Ovary (tissue), 3 donors: ENCODE measurements at regions not wholly inside any gene's neighbourhood (a gene's known extent, or its start where the extent isn't known, plus 50 kb on each side); places are given as distances from the start of the nearest gene placed in this dataset.

ENCODE experiments used
- POLR2A ChIP-seq: fragments of 450-650 bp; IDR thresholded peaks from one replicate; pipeline ENCODE4 v1.6.1; 2017; ENCODE audit warnings: antibody characterized with exemption, mild to moderate bottlenecking, moderate library complexity
- TF ChIP-seq, protein P1 (sequence below), 3 donors: fragments of 450-650 bp in 2 of 3; fragments of 200-600 bp in 1 of 3; IDR thresholded peaks; one replicate each; pipeline versions ENCODE4 v1.5.1 to v1.8.0; 2016 to 2022; ENCODE audit warnings: antibody characterized with exemption in 3 of 3, mild to moderate bottlenecking in 1 of 3
- donor health status: DM: no; HTN: no; CAD: no.

DNA sequence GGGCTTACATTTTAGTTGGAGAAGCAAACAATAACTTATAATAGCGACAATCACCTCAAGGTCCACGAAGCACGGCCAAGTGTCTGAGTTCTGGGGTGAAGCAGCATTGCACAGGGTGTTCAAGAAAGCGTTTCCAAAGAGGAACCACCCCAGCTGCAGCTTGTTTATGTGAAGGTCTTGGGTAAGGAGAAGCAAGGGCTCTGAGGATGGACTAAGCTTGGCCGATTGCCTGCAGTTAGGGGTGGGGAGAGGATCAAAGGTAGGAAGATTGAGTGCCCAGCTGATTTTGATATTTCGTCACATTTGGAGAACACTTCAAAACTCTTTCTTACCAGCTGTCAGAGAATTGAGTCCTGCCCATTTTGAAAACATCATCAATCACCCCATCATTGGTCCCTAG lies 321.6 kb upstream of the DNAJC19 start:
- TF ChIP-seq, protein P1, sequence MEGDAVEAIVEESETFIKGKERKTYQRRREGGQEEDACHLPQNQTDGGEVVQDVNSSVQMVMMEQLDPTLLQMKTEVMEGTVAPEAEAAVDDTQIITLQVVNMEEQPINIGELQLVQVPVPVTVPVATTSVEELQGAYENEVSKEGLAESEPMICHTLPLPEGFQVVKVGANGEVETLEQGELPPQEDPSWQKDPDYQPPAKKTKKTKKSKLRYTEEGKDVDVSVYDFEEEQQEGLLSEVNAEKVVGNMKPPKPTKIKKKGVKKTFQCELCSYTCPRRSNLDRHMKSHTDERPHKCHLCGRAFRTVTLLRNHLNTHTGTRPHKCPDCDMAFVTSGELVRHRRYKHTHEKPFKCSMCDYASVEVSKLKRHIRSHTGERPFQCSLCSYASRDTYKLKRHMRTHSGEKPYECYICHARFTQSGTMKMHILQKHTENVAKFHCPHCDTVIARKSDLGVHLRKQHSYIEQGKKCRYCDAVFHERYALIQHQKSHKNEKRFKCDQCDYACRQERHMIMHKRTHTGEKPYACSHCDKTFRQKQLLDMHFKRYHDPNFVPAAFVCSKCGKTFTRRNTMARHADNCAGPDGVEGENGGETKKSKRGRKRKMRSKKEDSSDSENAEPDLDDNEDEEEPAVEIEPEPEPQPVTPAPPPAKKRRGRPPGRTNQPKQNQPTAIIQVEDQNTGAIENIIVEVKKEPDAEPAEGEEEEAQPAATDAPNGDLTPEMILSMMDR (IDR thresholded peaks at IDR 0.05): no peak
- TF ChIP-seq POLR2A: no peak
